GM19238 (cell line): ENCODE measurements at regions not wholly inside any gene's neighbourhood (a gene's known extent, or its start where the extent isn't known, plus 50 kb on each side); places are given as distances from the start of the nearest gene placed in this dataset.
"Not testable (repeated sequence)": the region's sequence is repeated elsewhere in the genome, so short reads cannot be mapped to it uniquely, and the experiment has no call there.

ENCODE experiments used
- DNase-seq: peaks from one replicate; pipeline ENCODE4 v3.0.0; 2011; ENCODE audit warnings: low spot score; ENCODE audit not compliant: insufficient read length

GRCh38 chr18:2164644-2165550 is 406.4 kb downstream of the METTL4 start:
- no peak for DNase-seq

GRCh38 chr18:2166876-2167275 is 404.4 kb downstream of the METTL4 start:
- not testable (repeated sequence) for DNase-seq

GRCh38 chr18:2168022-2168421 is 403.3 kb downstream of the METTL4 start:
- DNase-seq: no peak

GRCh38 chr18:2169656-2170055 is 401.6 kb downstream of the METTL4 start:
- no peak for DNase-seq

GRCh38 chr18:2171840-2172625 is 399.3 kb downstream of the METTL4 start:
- no peak for DNase-seq

GRCh38 chr18:2172881-2173280 is 398.4 kb downstream of the METTL4 start:
- no peak for DNase-seq

- DNase-seq: no peak
Measured at GRCh38 chr18:2173486-2173885, 397.8 kb downstream of the METTL4 start.

GRCh38 chr18:2178036-2178435 is 393.3 kb downstream of the METTL4 start:
- no peak for DNase-seq

GRCh38 chr18:2179498-2180183 is 391.7 kb downstream of the METTL4 start:
- no peak for DNase-seq

GRCh38 chr18:2180586-2180985 is 390.7 kb downstream of the METTL4 start:
- no peak for DNase-seq

- DNase-seq: no peak
Measured at GRCh38 chr18:2183432-2183831, 387.9 kb downstream of the METTL4 start.

GRCh38 chr18:2186967-2187366 is 384.3 kb downstream of the METTL4 start:
- DNase-seq: no peak

- no peak for DNase-seq
Measured at GRCh38 chr18:2188258-2188657, 383.0 kb downstream of the METTL4 start.

- DNase-seq: no peak
Measured at GRCh38 chr18:2191180-2191790, 380.0 kb downstream of the METTL4 start.

GRCh38 chr18:2192562-2192961 is 378.7 kb downstream of the METTL4 start:
- no peak for DNase-seq

GRCh38 chr18:2197946-2198345 is 373.4 kb downstream of the METTL4 start:
- no peak for DNase-seq

GRCh38 chr18:2199060-2199459 is 372.2 kb downstream of the METTL4 start:
- DNase-seq: no peak

GRCh38 chr18:2201036-2201600 is 370.2 kb downstream of the METTL4 start:
- no peak for DNase-seq

- DNase-seq: no peak
Measured at GRCh38 chr18:2204736-2205135, 366.6 kb downstream of the METTL4 start.

GRCh38 chr18:2207294-2207693 is 364.0 kb downstream of the METTL4 start:
- no peak for DNase-seq

GRCh38 chr18:2212598-2213205 is 358.6 kb downstream of the METTL4 start:
- no peak for DNase-seq
